Mammary epithelial cell (primary cell): ENCODE measurements at regions not wholly inside any gene's neighbourhood (a gene's known extent, or its start where the extent isn't known, plus 50 kb on each side); places are given as distances from the start of the nearest gene placed in this dataset.

ENCODE experiments used
- EZH2 ChIP-seq: IDR thresholded peaks from 2 replicates; pipeline ENCODE4 v1.6.1; 2012; ENCODE audit warnings: low read length, inconsistent platforms, borderline replicate concordance
- TF ChIP-seq, protein P1 (sequence below), 2 donors: IDR thresholded peaks in 1 of 2; conservative IDR thresholded peaks in 1 of 2; 2 replicates each; pipeline ENCODE4 v1.5.1; 2011 to 2012; ENCODE audit warnings: inconsistent platforms in 2 of 2, low read length in 2 of 2, mild to moderate bottlenecking in 2 of 2, control low read depth in 1 of 2, low read depth in 1 of 2; ENCODE audit not compliant: insufficient read depth in 1 of 2; ENCODE audit errors: extremely low read depth in 1 of 2

DNA sequence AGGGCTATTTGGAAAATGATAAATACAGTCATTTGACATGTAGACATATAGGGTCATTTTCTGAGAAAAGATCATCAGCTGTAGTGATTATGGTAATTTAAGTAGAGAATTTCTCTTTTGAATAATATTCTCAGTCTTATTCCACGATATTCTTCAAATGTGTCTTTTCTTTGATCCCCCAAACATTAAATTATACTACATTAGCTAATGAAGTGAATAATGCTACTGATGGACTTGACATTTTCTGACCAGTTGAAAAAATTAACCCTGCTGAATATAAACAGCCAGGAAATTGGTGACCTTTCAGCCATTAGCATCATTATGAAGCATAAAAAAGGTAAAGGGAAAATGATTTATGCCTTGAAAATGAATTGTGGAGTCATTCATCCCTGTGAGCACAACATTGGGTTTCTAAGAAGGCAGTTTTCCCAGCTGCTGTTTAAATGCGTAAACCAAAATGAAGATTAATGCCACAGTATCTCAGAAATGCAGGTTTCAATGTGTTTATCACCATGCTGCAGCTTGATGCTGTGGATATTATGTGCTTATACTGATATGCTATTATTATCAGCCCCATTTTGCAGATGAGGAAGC lies 489.1 kb downstream of the KCTD16 start:
- TF ChIP-seq, protein P1, sequence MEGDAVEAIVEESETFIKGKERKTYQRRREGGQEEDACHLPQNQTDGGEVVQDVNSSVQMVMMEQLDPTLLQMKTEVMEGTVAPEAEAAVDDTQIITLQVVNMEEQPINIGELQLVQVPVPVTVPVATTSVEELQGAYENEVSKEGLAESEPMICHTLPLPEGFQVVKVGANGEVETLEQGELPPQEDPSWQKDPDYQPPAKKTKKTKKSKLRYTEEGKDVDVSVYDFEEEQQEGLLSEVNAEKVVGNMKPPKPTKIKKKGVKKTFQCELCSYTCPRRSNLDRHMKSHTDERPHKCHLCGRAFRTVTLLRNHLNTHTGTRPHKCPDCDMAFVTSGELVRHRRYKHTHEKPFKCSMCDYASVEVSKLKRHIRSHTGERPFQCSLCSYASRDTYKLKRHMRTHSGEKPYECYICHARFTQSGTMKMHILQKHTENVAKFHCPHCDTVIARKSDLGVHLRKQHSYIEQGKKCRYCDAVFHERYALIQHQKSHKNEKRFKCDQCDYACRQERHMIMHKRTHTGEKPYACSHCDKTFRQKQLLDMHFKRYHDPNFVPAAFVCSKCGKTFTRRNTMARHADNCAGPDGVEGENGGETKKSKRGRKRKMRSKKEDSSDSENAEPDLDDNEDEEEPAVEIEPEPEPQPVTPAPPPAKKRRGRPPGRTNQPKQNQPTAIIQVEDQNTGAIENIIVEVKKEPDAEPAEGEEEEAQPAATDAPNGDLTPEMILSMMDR (conservative IDR thresholded peaks at IDR 0.05 in 1 of 2, IDR thresholded peaks at IDR 0.05 in 1 of 2; ENCODE audit: extremely low read depth in 1 of 2, insufficient read depth in 1 of 2, low read depth in 1 of 2, low read length in 2 of 2): no peak
- TF ChIP-seq EZH2: no peak
